Fibroblast of lung (primary cell): ENCODE measurements at regions not wholly inside any gene's neighbourhood (a gene's known extent, or its start where the extent isn't known, plus 50 kb on each side); places are given as distances from the start of the nearest gene placed in this dataset.

Experiments
- EZH2 ChIP-seq: IDR thresholded peaks from 2 replicates; pipeline ENCODE4 v1.5.1; 2012; ENCODE audit warnings: low read length, control low read depth, mild to moderate bottlenecking; ENCODE audit errors: missing control alignments
- TF ChIP-seq, protein P1 (sequence below), 2 donors: IDR thresholded peaks in 1 of 2; conservative IDR thresholded peaks in 1 of 2; 1 replicate in 1 of 2; 2 replicates in 1 of 2; pipeline ENCODE4 v1.5.1; 2011 to 2012; ENCODE audit warnings: low read length in 2 of 2, control low read depth in 1 of 2, inconsistent platforms in 1 of 2, low read depth in 1 of 2, mild to moderate bottlenecking in 1 of 2

GRCh38 chrY:7816567-7816966 is 905.0 kb upstream of the AMELY start:
- TF ChIP-seq EZH2: no peak
- TF ChIP-seq, protein P1, sequence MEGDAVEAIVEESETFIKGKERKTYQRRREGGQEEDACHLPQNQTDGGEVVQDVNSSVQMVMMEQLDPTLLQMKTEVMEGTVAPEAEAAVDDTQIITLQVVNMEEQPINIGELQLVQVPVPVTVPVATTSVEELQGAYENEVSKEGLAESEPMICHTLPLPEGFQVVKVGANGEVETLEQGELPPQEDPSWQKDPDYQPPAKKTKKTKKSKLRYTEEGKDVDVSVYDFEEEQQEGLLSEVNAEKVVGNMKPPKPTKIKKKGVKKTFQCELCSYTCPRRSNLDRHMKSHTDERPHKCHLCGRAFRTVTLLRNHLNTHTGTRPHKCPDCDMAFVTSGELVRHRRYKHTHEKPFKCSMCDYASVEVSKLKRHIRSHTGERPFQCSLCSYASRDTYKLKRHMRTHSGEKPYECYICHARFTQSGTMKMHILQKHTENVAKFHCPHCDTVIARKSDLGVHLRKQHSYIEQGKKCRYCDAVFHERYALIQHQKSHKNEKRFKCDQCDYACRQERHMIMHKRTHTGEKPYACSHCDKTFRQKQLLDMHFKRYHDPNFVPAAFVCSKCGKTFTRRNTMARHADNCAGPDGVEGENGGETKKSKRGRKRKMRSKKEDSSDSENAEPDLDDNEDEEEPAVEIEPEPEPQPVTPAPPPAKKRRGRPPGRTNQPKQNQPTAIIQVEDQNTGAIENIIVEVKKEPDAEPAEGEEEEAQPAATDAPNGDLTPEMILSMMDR (conservative IDR thresholded peaks at IDR 0.05 in 1 of 2, IDR thresholded peaks at IDR 0.05 in 1 of 2; ENCODE audit: low read depth in 1 of 2, low read length in 2 of 2): no peak
